Omental fat pad (tissue), 3 donors: ENCODE measurements at regions not wholly inside any gene's neighbourhood (a gene's known extent, or its start where the extent isn't known, plus 50 kb on each side); places are given as distances from the start of the nearest gene placed in this dataset.
"Not testable (repeated sequence)": the region's sequence is repeated elsewhere in the genome, so short reads cannot be mapped to it uniquely, and the experiment has no call there.

Source experiments
- ATAC-seq: fragments of 150-250 bp; one replicate; pipeline ENCODE4 v1.9.1; 2016; ENCODE audit warnings: mild to moderate bottlenecking, moderate library complexity; ENCODE audit not compliant: low FRiP score
- DNase-seq: peaks from one replicate; pipeline ENCODE4 v3.0.0-alpha.2; 2019; ENCODE audit warnings: low spot score
- TF ChIP-seq, protein P1 (sequence below), 3 donors: fragments of 450-650 bp; IDR thresholded peaks; one replicate each; pipeline ENCODE4 v1.5.1; 2016 to 2017; ENCODE audit warnings: antibody characterized with exemption in 3 of 3, mild to moderate bottlenecking in 3 of 3, moderate library complexity in 2 of 3

DNA sequence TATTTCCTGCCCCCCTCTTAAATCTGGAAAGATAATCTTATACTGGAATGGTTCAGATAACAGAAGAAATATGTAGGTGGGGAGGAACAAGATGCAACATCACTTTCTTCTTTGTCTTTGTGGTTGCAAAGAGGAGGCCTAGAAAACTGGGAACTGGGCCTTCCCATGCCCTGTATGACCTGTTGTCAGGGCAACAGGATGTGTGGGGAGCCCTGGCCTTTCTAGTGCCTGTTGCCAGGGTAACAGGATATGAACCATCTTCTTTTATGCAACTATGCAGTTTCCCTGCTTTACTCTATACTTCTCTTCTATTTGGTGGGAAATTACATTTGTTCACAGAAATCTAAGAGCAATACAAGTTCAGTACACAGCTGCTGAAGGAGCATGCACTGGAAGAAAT, 79.8 kb upstream of the PDE1A start:
- DNase-seq (no peak), ATAC-seq (no peak)
- TF ChIP-seq, protein P1, sequence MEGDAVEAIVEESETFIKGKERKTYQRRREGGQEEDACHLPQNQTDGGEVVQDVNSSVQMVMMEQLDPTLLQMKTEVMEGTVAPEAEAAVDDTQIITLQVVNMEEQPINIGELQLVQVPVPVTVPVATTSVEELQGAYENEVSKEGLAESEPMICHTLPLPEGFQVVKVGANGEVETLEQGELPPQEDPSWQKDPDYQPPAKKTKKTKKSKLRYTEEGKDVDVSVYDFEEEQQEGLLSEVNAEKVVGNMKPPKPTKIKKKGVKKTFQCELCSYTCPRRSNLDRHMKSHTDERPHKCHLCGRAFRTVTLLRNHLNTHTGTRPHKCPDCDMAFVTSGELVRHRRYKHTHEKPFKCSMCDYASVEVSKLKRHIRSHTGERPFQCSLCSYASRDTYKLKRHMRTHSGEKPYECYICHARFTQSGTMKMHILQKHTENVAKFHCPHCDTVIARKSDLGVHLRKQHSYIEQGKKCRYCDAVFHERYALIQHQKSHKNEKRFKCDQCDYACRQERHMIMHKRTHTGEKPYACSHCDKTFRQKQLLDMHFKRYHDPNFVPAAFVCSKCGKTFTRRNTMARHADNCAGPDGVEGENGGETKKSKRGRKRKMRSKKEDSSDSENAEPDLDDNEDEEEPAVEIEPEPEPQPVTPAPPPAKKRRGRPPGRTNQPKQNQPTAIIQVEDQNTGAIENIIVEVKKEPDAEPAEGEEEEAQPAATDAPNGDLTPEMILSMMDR (IDR thresholded peaks at IDR 0.05) = no peak

DNA sequence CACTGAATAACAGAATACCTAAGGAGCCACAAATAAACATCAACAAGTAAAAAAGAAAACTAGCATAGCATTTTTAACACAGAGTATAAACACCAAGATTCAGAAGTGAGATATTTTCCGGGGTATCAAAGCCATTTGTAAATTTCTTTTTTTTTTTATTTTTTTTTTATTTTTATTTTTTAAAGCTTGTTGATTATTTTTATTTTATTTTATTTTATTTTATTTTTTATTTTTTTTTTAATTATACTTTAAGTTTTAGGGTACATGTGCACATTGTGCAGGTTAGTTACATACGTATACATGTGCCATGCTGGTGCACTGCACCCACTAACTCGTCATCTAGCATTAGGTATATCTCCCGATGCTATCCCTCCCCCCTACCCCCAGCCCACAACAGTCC, 81.7 kb upstream of the PDE1A start:
- not testable (repeated sequence) for DNase-seq, ATAC-seq

DNA sequence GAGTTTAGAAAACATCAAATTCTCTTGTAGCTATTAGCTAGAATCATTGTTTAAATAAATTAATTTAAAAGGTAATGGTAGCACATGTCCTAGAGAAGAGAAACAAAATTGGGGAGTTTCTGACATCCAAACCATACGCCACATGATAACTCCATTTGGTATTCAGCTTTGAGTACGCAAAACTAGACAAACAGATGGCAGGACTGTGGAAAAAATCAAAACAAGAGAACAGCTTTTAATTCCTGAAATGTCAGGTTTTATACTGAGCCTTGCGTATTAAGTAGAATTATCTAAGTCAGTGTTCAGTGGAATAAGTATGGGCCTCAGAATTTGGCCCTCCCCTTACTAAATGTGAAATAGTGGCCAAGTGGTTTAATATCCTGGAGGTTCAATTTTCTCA, 82.4 kb upstream of the PDE1A start:
- TF ChIP-seq, protein P1 (IDR thresholded peaks at IDR 0.05) = no peak
- DNase-seq (no peak), ATAC-seq (no peak)

DNA sequence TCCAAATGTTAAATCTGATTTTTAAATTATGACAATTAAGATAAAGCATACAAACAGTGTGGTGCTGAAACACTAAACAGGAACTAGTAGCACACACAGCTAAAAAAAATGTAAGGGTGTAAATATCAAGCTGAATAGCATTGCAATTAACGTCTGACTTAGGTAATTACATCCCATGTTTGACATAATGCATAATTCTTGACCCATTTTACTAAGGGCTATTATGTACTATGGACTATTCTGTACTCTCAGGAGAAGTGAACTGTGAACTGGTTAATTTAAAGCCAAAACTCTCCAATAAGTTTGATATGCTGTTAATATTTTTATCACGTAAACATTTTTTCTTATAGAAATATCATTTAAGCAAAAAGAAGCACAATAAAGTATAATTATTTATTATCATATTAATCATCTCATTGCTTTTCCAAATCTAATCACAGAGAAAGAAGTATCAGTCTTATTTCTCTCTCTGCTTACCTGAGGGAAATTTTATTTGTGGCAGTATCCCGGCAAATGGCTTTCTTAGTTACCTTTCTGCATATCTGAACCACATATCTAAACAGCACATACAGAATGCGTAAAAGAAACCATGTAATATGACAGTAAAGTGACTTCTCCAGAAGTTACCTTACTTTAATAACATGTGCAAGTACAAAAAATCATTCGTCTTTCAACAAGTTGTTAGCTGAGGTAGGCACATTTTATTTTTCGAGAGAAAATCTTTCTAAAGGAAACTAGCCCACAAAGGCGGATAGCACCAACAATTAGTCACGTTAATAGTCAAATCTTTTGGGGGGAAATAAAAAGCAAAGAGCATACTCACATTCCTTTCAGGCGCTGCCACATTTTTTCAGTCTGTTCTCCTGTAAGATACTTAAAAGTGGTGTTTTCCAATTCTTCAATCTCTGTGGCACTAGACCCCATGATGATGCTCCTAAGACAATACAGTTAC, 94.9 kb upstream of the PDE1A start:
- ATAC-seq (no peak), DNase-seq (no peak)
- TF ChIP-seq, protein P1 (IDR thresholded peaks at IDR 0.05) = no peak

DNA sequence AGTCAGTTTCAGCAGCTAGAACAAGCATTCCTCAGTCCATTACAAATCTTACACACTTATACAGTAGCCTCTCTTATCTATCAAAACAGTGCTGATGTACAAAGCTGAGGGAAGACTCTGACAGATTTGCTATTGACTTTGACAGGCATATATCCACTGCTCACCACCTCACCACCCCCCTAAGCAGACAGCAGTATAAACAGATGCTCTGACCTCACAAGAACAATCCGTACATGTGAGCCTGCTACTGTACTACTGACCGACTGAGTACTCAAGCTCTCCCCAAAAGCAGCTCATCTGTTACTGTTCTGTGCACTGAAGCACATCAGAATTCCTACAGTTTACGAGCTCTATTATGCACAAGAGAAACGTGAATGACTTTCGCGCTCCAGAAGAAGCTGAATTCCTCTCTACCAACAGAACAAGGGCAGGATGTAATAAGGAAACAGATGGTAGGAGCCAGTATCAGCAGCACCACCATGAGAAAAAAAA, 95.6 kb upstream of the PDE1A start:
- ATAC-seq = no peak
- no peak for DNase-seq
- TF ChIP-seq, protein P1 (IDR thresholded peaks at IDR 0.05) = no peak

DNA sequence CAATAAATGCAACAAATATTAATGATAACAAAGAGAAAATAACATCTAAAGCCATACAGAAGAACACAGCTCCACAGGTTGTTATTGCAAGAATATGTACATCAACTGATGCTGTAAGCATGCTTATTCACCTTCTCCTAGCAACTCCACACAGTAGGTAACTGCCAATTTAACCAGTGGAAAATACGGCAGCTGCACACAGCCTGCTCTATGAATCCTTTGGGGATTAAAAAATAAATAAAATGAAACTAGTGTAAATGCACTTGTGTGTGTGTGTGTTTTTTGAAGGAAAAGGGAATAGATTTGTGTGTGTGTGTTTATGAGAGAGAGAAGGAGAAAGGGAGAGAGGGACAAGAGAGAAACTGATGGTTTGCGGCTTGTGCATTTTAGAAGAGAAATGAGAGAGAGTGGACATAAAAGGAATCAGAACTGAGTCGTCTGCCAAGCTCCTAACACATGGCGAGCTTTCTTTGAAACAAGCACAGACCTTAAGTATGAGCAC, 96.2 kb upstream of the PDE1A start:
- ATAC-seq (no peak), DNase-seq (no peak)
- TF ChIP-seq, protein P1 (IDR thresholded peaks at IDR 0.05) = no peak

DNA sequence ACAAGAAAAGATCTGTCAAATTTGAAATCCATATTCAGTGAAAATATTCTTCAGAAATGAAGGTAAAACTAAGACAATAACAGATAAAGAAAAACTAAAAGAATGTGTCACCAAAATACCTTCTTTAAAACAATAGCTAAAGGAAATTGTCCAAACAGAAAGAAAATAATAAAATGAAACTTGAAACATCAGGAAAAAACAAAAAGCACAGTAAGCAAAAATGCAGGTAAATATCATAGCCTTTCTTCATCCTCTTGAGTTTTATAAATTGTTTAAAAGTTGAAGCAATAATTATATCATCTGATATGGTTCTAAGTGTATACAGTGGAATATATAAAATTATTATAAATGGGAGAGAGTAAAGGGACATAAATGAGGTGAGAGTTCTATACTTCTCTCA, 103.8 kb upstream of the PDE1A start:
- ATAC-seq = no peak
- TF ChIP-seq, protein P1 (IDR thresholded peaks at IDR 0.05) = no peak
- DNase-seq = no peak
